Peyer's patch (tissue), 4 donors: ENCODE measurements at regions not wholly inside any gene's neighbourhood (a gene's known extent, or its start where the extent isn't known, plus 50 kb on each side); places are given as distances from the start of the nearest gene placed in this dataset.

Source experiments
- DNase-seq, 3 donors: peaks; one replicate each; pipeline ENCODE4 v3.0.0-alpha.2; 2017 to 2019
- H3K27ac ChIP-seq, 4 donors: fragments of 200-600 bp; sonication (generic); one replicate each; pipeline ENCODE4 v1.5.1; 2016 to 2019
- H3K27me3 ChIP-seq, 2 donors: fragments of 200-600 bp; sonication (generic); one replicate each; pipeline ENCODE4 v1.5.1; 2019
- H3K36me3 ChIP-seq, 3 donors: fragments of 200-600 bp; sonication (generic); one replicate each; pipeline ENCODE4 v1.5.1; 2016 to 2019
- H3K4me1 ChIP-seq, 4 donors: fragments of 200-600 bp; sonication (generic); one replicate each; pipeline ENCODE4 v1.5.1; 2016 to 2019
- H3K4me3 ChIP-seq, 4 donors: fragments of 200-600 bp; sonication (generic); 1 replicate in 3 of 4; 2 replicates in 1 of 4; pipeline ENCODE4 v1.5.1; 2016 to 2019; ENCODE audit warnings: mild to moderate bottlenecking in 1 of 4
- H3K9me3 ChIP-seq, 4 donors: fragments of 200-600 bp; sonication (generic); one replicate each; pipeline ENCODE4 v1.5.1; 2016 to 2019; ENCODE audit warnings: mild to moderate bottlenecking in 1 of 4
- CTCF ChIP-seq, 6 experiments: fragments of 450-650 bp in 4 of 6; fragments of 200-600 bp in 2 of 6; sonication (generic) in 1 of 6; IDR thresholded peaks; one replicate each; pipeline ENCODE4 v1.5.1; 2017 to 2019; ENCODE audit warnings: antibody characterized with exemption in 6 of 6, mild to moderate bottlenecking in 3 of 6, moderate library complexity in 1 of 6
- POLR2A ChIP-seq, 2 donors: fragments of 450-650 bp; IDR thresholded peaks; one replicate each; pipeline ENCODE4 v1.5.1; 2017; ENCODE audit warnings: antibody characterized with exemption in 2 of 2, mild to moderate bottlenecking in 2 of 2, moderate library complexity in 2 of 2

DNA sequence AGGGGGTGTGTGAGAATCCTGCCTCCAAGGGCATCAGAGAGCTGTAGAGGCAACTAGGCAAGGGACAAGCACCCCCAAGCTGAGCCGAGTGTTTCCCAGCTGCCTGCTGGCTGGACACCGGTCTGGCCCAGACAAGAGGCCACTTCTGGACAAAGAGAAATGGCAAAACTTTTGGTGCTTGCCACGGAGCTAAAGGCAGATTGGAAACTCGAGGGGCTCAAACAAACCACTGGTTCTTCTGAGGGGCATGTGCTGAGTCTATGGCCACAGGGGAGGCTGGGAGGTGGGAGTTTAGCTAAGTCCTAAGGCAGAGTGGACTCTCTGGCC, 66.5 kb upstream of the INPP5A start:
- Histone ChIP-seq H3K4me1 (peaks cover 0 to 21% (median 1%) of the 10 kb centered on the region in 4 donors), H3K4me3 (no peak overlapping the region)

GRCh38 chr10:132471484-132471883, 66.1 kb upstream of the INPP5A start:
- no peak overlapping the region for H3K27ac ChIP-seq
- peaks cover 0 to 9% (median 0%) of the 10 kb centered on the region in 4 donors for H3K9me3 ChIP-seq
- no peak for DNase-seq
- H3K27me3 ChIP-seq: no peaks in the 10 kb centered on the region
- TF ChIP-seq CTCF (IDR thresholded peaks at IDR 0.05) (no peak), POLR2A (IDR thresholded peaks at IDR 0.05) (no peak)
- H3K4me3 ChIP-seq: no peak overlapping the region
- peaks cover 0 to 17% (median 2%) of the 10 kb centered on the region in 4 donors for H3K4me1 ChIP-seq
- H3K36me3 ChIP-seq: no peaks in the 10 kb centered on the region

More for the DNA sequence above, 66.5 kb upstream of the INPP5A start:
- H3K27me3 ChIP-seq: no peaks in the 10 kb centered on the region
- peaks cover 0 to 9% (median 0%) of the 10 kb centered on the region in 4 donors for H3K9me3 ChIP-seq
- TF ChIP-seq POLR2A (IDR thresholded peaks at IDR 0.05) (no peak), CTCF (IDR thresholded peaks at IDR 0.05) (no peak)
- no peak overlapping the region for H3K27ac ChIP-seq
- DNase-seq: peak in 1 of 3 donors; percentile 14
- no peaks in the 10 kb centered on the region for H3K36me3 ChIP-seq

- Histone ChIP-seq H3K4me1 (peaks cover 0 to 2% (median 0%) of the 10 kb centered on the region in 4 donors), H3K9me3 (peaks cover 0 to 9% (median 0%) of the 10 kb centered on the region in 4 donors), H3K27ac (no peak overlapping the region), H3K36me3 (no peaks in the 10 kb centered on the region), H3K27me3 (no peaks in the 10 kb centered on the region), H3K4me3 (no peak overlapping the region)
- TF ChIP-seq POLR2A (IDR thresholded peaks at IDR 0.05) (no peak), CTCF (IDR thresholded peaks at IDR 0.05) (no peak)
- no peak for DNase-seq
Measured at GRCh38 chr10:132475086-132475485, 62.5 kb upstream of the INPP5A start.

DNA sequence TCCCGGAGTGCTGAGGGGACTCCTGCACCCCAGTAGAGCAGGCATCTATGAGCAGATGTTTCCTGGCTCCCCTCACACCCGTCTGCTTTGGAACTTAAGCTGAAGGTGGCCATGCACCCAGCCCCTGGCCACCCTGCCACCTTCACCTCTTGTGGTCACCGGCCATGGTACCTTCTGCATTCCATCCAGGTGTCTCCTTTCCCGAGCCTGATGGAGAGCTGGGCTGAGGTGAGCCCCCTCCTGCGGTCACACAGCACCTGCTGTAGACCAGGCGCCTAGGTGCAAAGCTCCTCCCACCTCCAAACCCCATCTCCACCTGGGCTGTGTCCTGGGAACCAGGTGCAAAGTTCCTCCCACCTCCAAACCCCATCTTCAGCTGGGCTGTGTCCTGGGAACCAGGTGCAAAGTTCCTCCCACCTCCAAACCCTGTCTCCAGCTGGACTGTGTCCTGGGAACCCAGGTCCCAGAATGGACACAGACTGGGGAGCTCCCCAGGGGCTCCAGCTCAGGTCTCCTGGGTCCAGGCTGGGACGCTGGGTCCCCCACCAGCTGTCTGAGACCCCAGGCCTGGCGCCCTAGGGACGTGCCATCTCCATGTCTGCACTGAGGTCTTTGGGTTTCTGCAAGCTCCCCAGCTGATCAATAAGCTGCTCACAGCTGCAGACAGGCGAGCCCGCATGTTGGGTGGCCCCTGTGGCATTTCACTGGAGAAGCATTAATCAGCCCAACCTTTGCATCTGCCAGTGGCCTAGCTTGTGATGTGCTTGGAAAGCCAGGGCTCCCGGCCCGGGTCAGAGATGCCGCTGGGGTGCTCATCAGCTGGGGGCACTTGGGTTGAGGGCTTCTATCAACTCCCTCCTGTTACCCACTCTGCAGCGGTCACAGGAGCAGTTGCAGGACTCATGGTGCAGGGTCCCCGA, 61.2 kb upstream of the INPP5A start:
- Histone ChIP-seq H3K27me3 (no peaks in the 10 kb centered on the region), H3K9me3 (peaks cover 0 to 5% (median 0%) of the 10 kb centered on the region in 4 donors), H3K36me3 (no peaks in the 10 kb centered on the region), H3K4me1 (peaks cover 0 to 2% (median 0%) of the 10 kb centered on the region in 4 donors), H3K27ac (no peak overlapping the region), H3K4me3 (no peak overlapping the region)
- no peak for TF ChIP-seq CTCF (IDR thresholded peaks at IDR 0.05)
- peak in 2 of 3 donors; percentile 34 to 49 for DNase-seq

DNA sequence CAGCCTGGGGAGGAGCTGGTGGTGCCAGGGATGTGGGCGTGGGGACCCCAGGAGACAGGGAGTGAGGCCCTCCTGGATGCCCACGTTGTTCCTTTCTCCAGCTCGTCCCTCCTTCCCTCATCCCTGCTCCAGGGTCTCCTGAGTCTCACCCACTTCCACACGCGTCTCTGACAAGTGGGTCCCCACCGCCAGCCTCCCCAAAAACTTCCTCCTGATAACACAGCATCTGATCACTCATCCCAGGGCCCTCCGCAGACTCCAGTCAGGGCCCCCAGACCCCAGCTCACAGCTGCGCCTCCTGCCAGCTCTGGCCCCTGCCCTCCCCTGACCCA, 60.6 kb upstream of the INPP5A start:
- Histone ChIP-seq H3K27me3 (no peaks in the 10 kb centered on the region), H3K4me1 (peaks cover 0 to 2% (median 0%) of the 10 kb centered on the region in 4 donors), H3K4me3 (no peak overlapping the region), H3K27ac (no peak overlapping the region), H3K9me3 (peaks cover 0 to 4% (median 0%) of the 10 kb centered on the region in 4 donors), H3K36me3 (no peaks in the 10 kb centered on the region)
- TF ChIP-seq CTCF (IDR thresholded peaks at IDR 0.05) (no peak), POLR2A (IDR thresholded peaks at IDR 0.05) (no peak)
- peak in 2 of 3 donors; percentile 33 to 37 for DNase-seq
